ENCODE measurements at regions not wholly inside any gene's neighbourhood (a gene's known extent, or its start where the extent isn't known, plus 50 kb on each side); places are given as distances from the start of the nearest gene placed in this dataset.
"Not testable (repeated sequence)": the region's sequence is repeated elsewhere in the genome, so short reads cannot be mapped to it uniquely, and the experiment has no call there.

DNA sequence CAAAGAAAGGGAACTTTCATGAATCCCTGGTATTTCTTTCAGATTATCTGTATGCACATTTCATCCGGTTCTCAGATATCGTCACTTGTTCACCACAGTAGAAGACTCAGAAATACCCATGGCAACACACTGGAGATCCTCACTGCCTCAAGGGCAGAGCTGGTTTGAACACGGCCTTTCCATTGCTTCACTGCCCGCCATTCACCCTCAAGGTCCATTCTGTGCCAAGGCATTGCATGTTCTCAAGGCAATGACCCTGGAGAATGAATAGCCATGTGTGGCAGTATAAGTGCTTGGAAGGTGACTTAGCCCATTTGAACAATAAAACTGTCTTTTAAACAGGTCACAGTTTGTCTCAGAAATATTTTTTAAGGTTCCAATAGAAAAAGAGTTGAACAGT, 606.5 kb downstream of the IPMK start:
- ChIA-PET POLR2A (no interaction called here), CTCF (no interaction called here)
- no peak for TF ChIP-seq CTCF (IDR thresholded peaks at IDR 0.05; ENCODE audit: low read depth, low read length)
- Histone ChIP-seq H3K27ac (ENCODE audit: low read depth, low read length) (no peak overlapping the region), H3K27me3 (ENCODE audit: control insufficient read depth, insufficient read depth, low read length) (no peaks in the 10 kb centered on the region), H3K4me3 (ENCODE audit: low read depth, low read length) (no peak overlapping the region), H3K9me3 (ENCODE audit: control insufficient read depth, insufficient read depth, low read length) (peaks cover 4% of the 10 kb centered on the region; the same call in 1 of the 2 replicates)
- DNase-seq (ENCODE audit: low read depth, low spot score): no peak

GRCh38 chr10:57657164-57657765, 610.4 kb downstream of the IPMK start:
- no peak for DNase-seq (ENCODE audit: low read depth, low spot score)
- no peak overlapping the region for H3K27ac ChIP-seq (ENCODE audit: low read depth, low read length)
- peak; percentile 57 for TF ChIP-seq CTCF (IDR thresholded peaks at IDR 0.05; ENCODE audit: low read depth, low read length)
- no peak overlapping the region for H3K4me3 ChIP-seq (ENCODE audit: low read depth, low read length)
- POLR2A ChIA-PET: no interaction called here
- no peaks in the 10 kb centered on the region for H3K27me3 ChIP-seq (ENCODE audit: control insufficient read depth, insufficient read depth, low read length)
- H3K9me3 ChIP-seq (ENCODE audit: control insufficient read depth, insufficient read depth, low read length): peaks cover 4% of the 10 kb centered on the region; the same call in 1 of the 2 replicates
- CTCF ChIA-PET: interaction anchor here (0.7 to 1.3 kb wide), 6 partner anchors 8 to 409 kb away, joined by 3 to 6 read pairs (median 4); no protein-coding TSS in a partner anchor

DNA sequence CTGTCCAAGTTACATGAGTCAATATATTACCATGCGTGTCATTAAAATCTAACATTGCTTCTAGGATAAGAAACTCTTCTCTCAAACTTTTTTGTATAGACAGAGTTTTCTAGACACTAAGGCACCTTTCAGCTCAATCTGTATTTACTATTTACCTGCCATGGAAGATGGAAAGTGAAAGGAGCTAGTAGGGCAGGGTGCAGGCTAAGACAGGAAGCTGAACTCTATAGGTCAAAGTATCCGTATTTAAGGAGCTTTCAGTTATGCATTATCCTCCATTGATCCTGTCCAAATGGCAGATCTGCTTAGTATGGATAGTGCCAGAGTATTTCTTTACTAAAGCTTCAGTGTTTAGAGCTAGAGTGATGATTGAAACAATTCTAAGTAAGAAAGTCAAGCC, 612.8 kb downstream of the IPMK start:
- TF ChIP-seq CTCF (IDR thresholded peaks at IDR 0.05; ENCODE audit: low read depth, low read length): no peak
- peaks cover 4% of the 10 kb centered on the region; the same call in 1 of the 2 replicates for H3K9me3 ChIP-seq (ENCODE audit: control insufficient read depth, insufficient read depth, low read length)
- no peak for DNase-seq (ENCODE audit: low read depth, low spot score)
- no peak overlapping the region for H3K27ac ChIP-seq (ENCODE audit: low read depth, low read length)
- H3K27me3 ChIP-seq (ENCODE audit: control insufficient read depth, insufficient read depth, low read length): no peaks in the 10 kb centered on the region
- POLR2A ChIA-PET: no interaction called here
- H3K4me3 ChIP-seq (ENCODE audit: low read depth, low read length): no peak overlapping the region
- CTCF ChIA-PET: no interaction called here

DNA sequence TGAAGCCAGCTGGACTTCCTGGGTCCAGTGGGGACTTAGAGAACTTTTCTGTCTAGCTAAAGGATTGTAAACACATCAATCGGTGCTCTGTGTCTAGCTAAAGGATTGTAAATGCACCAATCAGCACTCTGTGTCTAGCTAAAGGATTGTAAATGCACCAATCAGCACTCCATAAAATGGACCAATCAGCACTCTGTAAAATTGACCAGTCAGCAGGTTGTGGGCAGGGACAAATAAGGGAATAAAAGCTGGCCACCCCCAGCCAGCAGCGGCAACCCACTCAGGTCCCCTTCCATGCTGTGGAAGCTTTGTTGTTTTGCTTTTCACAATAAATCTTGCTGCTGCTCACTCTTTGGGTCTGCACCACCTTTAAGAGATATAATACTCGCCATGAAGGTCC, 622.6 kb downstream of the IPMK start:
- CTCF ChIA-PET; POLR2A ChIA-PET; H3K4me3 ChIP-seq (ENCODE audit: low read depth, low read length); DNase-seq (ENCODE audit: low read depth, low spot score); H3K27ac ChIP-seq (ENCODE audit: low read depth, low read length); H3K27me3 ChIP-seq (ENCODE audit: control insufficient read depth, insufficient read depth, low read length); H3K9me3 ChIP-seq (ENCODE audit: control insufficient read depth, insufficient read depth, low read length): not testable (repeated sequence)

DNA sequence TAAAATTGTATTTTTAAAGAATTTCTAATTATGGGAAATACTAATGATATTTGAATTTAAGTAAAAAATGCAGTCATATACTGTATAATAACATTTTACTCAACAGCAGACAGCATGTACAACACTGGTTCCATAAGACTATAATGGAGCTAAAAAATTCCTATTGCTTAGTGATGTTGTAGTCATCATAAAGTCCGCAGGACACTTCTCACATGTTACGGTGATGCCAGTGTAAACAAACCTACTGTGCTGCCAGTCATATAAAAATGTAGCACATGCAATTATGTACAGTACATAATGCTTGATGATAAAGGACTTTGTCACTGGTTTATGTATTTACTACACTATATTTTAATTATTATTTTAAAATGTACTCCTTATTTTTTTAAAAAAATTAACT, 629.3 kb downstream of the IPMK start:
- Histone ChIP-seq H3K27me3 (ENCODE audit: control insufficient read depth, insufficient read depth, low read length) (no peaks in the 10 kb centered on the region), H3K4me3 (ENCODE audit: low read depth, low read length) (no peak overlapping the region), H3K27ac (ENCODE audit: low read depth, low read length) (no peak overlapping the region), H3K9me3 (ENCODE audit: control insufficient read depth, insufficient read depth, low read length) (no peaks in the 10 kb centered on the region)
- ChIA-PET CTCF (no interaction called here), POLR2A (no interaction called here)
- no peak for TF ChIP-seq CTCF (IDR thresholded peaks at IDR 0.05; ENCODE audit: low read depth, low read length)
- DNase-seq (ENCODE audit: low read depth, low spot score): no peak

Data from AG04450 (cell line).